HG02678 (cell line): ENCODE measurements at regions not wholly inside any gene's neighbourhood (a gene's known extent, or its start where the extent isn't known, plus 50 kb on each side); places are given as distances from the start of the nearest gene placed in this dataset.
"Not testable (repeated sequence)": the region's sequence is repeated elsewhere in the genome, so short reads cannot be mapped to it uniquely, and the experiment has no call there.

Experiments
- ATAC-seq: cut with Tn5 transposase; IDR thresholded peaks from one replicate; pipeline ENCODE4 v1.9.1; 2021; ENCODE audit warnings: mild to moderate bottlenecking, moderate library complexity; ENCODE audit not compliant: unreplicated experiment

DNA sequence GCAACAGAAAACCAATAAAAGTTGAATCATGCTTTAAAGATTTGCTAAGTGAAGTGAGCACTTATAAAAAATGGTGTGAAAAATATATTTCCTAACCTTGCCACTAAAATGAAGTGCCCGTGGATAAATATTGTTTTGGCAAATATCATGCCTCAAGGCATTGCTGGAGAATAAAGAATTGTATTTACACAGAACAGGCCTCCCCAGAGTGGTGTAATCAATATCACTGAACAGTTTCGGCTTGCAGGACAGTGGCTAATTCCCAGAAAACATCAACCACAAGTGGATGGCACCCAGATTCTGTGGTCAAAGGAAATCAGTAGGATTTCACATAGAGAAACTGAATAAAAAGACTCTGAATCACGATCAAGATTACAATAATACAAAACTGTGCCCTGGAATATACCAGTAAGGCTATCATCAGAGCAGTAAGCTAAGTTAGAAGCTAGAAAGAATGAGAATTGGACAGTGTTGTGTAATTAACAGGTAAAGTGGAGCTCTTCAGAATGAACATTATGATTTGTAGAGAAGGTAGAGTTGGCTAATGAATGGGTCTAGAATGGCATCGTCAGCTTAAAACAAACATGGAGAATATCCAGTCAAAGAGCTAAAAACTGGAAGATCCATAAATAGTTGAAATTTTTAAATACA, 1026.9 kb upstream of the ADGRB3 start:
- no peak for ATAC-seq

DNA sequence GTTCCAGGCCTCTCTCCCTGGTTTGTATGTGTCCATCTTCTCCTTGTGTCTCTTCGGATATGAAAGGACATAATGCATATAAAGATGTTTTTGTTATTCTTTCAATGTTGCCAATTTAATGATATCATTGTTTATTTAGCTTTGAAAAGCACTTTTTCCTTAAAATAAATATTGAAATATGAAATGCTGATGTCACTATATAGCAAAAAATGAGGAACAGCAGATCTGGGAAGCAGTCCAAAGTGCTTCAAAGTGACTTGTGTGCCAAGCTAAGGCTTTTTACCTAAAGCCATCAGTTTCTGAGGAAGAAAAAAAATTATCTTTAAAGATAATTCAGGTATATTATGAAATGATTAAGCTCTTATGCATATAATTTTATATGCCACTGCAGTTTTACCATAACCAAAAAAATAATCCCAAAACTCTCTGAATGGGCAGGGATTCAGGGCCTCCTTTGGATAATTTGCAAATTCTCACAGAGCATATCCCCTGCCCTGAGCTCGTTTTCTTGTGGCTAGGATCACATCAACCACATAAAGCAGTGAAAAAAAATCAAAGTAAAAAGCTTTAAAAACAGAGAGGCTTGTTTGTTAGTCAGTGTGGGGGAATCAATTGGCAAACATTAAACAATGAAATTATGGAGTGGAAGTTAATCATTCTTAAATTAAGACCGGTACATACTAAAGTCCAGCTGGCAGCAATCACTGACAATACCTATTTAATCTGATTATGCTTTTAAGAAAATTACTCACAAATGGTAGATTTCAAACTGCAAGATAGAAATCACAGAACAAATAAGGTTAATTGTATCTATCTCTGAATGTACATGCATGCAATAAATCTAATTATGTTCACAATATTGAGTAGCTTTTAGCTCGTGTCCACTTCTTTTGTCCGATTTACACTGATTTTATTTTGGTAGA, 1027.9 kb upstream of the ADGRB3 start:
- ATAC-seq = no peak

- ATAC-seq = no peak
These were observed 1040.7 kb upstream of the ADGRB3 start for GRCh38 chr6:67594366-67594765.

DNA sequence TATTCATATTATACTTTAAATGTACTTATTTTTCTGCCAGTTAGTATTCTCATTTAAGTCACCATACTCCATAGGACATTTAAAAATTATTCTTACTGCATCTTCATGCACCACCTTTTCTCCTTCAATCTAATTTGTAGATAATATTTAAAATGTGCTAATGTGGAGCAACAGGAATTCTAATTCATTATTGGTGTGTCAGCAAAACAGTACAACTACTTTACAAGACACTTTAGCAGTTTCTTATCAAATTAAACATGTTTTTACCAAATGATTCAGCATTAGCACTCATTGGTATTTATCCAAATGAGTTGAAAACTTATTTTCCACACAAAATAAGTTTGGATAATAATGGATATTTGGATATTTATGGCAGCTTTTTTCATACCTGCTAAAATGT, 1041.8 kb upstream of the ADGRB3 start:
- ATAC-seq = no peak

DNA sequence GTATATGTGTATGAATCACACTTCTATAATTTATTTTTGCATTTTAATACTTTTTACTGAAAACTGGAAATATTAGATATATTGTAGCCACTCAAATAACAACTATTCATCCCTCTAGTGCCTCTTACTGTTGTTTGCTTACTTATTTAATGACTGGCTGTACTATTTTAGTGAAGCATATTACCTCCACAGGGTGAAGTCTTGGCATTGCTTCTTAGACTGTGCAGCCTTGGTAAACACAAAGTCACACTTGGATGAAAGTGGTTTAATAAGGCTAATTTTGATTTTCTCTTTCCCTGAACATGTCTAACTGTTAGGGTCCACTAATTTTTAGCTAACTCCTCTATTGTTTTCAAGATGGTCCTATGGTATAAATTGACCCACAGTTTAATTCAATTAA, 1043.2 kb upstream of the ADGRB3 start:
- no peak for ATAC-seq

DNA sequence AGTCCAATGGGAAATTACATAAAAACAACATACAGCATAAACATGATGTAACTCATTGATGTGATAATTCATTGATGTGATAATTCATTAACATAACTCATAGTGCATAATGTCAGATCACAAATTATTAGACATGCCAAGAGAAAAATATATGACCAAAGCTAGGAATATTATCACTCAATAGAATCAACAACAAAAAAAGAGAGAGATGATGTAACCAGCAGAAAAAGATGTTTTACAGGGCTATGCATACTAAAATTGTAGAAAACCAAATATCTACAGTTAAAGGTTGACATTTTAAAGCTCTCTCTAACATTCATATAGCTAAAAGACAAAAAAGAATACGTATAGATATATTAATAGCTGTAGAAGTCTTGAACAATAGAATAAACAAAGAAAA, 1067.2 kb upstream of the ADGRB3 start:
- no peak for ATAC-seq

- ATAC-seq = no peak
These were observed 1071.4 kb upstream of the ADGRB3 start for GRCh38 chr6:67563671-67564070.

- no peak for ATAC-seq
These were observed 1075.0 kb upstream of the ADGRB3 start for GRCh38 chr6:67560068-67560467.

DNA sequence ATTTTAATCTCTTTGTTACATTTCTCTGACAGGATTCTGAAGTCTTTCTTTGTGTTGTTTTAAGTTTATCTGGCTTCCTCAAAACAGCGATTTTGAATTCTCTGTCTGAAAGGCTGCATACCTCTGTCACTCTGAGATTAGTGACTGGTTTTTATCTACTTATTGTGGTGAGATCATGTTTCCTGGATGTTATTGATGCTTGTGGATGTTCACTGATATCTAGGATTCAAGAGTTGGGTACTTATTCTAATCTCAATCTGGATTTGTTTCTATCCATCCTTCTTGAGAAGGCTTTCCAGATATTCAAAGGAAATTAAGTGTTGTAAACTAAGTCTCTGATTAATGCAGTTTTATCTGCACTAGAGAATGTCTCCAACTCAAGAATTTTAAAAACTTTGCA, 1076.1 kb upstream of the ADGRB3 start:
- ATAC-seq = no peak

DNA sequence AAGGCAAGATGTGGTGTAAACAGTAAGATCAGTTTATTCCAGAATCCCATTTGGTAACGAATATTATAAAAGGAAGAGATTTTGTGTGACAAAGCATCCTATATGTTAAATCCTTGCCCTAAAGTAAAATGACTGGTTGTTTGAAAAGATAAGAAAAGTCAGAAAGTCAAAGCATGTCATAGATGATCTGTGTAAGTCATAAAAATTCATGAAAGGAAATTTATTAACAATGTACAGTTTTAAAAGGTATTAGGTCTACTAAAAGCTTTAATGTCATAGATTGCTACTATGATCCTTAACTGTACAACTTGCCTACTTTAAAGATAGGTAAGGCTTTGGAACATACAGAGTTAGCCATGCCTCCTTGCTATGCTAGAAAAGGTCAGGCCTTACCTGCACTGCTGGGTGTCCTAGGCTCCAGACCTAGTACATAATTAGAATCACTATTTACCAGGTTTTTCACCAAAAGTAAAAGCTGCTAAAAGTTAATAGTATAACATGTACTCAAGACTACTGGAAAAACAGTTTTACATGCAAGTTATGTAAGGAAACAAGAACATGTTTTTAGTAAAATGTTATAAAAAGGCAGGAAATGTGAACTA, 1090.1 kb upstream of the ADGRB3 start:
- ATAC-seq = no peak

DNA sequence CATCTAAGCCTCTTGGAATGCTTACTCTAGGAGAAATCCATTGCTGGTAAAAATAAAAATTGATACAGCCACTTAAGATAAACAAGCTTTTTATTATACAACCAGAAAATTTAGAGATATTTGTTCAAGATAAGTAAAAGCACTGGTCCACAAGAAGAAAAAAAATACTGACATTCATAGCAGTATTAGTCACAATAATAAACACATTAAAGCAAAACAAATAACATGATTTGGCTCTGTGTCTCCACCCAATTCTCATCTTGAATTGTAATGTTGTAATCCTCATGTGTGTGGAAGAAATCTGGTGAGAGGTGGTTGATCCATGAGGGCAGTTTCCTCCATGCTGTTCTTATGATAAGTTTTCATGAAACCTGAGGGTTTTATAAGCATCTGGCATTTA, 1093.5 kb upstream of the ADGRB3 start:
- no peak for ATAC-seq

GRCh38 chr6:67538032-67538431, 1097.0 kb upstream of the ADGRB3 start:
- ATAC-seq = no peak

DNA sequence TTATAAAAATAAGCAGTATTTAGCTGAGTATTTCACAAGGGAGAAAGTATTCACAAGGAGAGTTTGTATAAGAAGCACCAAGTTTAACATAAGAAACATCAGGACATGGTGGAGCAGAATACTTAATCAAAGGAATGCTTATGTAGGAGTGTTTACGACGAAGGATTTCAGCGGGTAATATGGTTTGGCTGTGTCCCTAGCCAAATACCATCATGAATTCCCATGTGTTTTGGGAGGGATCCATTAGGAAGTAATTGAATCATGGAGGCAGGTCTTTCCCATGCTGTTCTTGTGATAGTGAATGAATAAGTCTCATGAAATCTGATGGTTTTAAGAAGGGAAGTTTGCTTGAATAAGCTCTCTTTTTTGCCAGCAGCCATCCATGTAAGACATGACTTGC, 1099.1 kb upstream of the ADGRB3 start:
- ATAC-seq = no peak

DNA sequence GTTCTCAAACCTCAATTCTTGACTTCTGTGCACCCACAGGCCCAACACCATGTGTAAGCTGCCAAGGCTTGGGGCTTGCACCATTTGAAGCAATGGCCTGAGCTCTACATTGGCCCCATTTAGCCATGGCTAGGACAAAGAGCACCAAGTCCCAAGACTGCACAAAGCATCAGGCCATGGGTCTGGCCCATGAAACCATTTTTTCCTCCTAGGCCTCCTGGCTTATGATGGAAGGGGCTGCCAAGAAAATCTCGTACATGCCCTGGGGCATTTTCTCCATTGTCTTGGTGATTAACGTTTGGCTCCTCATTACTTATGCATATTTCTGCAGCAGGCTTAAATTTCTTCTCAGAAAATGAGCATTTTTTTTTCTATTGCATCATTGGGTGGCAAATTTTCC, 1128.7 kb upstream of the ADGRB3 start:
- no peak for ATAC-seq

DNA sequence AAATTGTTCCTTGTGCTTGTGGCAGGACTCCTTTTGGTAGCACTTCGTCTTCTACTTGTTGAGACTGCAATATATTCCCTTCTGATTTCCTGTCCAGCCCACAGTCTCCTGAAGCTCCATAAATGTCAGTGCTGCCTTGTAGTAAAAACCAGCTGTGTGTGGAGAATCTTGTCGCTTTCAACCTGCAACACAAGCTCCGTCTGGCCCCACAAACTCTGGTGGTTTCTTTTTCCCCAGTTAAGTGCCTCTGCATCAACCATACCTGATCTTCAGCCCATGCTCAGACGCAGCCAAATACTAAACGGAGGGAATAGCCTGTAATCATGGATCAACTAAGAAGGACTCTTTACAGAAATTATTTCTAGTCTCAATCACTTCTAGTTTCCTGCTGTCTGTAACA, 1133.3 kb upstream of the ADGRB3 start:
- no peak for ATAC-seq

DNA sequence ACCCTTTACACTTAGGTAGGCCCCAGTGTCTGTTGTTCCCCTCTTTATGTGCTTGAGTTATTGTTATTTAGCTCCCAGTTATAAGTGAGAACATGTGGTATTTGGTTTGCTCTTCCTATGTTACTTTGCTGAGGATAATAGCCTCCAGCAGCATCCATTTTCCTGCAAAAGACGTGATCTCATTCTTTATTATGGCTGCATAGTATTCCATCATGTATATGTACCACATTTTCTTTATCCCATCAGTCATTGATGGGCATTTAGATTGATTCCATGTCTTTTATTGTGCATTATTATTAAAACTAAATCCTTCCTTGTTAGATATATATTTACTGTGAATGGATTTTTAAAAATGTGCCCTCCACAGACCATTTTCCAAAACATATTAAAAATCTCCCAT, 1137.3 kb upstream of the ADGRB3 start:
- no peak for ATAC-seq

- ATAC-seq = no peak
These were observed 1138.9 kb upstream of the ADGRB3 start for GRCh38 chr6:67496191-67496590.

DNA sequence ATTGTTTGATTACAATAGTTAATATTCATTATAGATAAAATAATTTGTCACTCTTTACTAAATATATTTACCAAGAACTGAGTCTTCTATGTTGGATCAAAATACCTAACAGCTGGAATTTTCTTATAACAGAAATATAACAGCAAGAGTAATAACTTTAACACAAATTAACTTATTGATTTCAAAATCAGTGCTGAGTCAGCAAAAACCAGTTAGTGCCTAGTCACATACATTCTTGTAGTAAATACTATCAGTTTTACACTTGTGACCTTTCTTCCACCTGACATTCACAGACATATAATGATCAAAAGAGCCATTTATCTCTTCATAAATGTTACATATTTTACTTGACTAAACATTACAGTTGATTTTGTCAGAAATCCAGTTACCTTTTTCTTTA, 1141.4 kb upstream of the ADGRB3 start:
- ATAC-seq = no peak

DNA sequence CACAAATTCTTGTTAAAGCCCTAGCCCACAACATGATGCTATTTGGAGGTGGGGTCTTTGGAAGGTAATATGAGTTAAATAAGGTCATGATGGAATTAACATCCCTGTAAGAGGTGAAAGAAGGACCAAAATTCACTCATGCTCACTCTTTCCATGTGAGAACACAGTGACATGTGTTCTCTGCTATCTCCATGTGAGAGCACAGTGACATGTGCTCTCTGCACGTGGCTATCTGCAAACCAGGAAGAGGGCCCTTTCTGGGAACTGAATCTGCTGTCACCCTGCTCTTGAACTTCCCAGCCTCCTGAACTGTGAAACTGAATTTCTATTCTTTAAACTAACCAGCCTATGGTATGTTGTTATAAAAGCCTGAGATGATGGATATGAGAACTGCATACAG, 1159.4 kb upstream of the ADGRB3 start:
- no peak for ATAC-seq

- ATAC-seq = no peak
These were observed 1167.7 kb upstream of the ADGRB3 start for GRCh38 chr6:67467341-67467740.

DNA sequence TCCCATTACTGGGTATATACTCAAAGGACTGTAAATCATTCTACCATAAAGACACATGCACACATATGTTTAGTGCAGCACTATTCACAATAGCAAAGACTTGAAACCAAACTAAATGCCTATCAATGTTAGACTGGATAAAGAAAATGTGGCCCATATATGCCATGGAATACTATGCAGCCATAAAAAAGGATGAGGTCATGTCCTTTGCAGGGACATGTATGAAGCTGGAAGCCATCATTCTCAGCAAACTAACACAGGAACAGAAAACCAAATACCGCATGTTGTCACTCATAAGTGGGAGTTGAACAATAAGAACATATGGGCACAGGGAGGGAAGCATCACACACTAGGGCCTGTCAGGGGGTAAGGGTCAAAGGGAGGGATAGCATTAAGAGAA, 1172.4 kb upstream of the ADGRB3 start:
- ATAC-seq = not testable (repeated sequence)

DNA sequence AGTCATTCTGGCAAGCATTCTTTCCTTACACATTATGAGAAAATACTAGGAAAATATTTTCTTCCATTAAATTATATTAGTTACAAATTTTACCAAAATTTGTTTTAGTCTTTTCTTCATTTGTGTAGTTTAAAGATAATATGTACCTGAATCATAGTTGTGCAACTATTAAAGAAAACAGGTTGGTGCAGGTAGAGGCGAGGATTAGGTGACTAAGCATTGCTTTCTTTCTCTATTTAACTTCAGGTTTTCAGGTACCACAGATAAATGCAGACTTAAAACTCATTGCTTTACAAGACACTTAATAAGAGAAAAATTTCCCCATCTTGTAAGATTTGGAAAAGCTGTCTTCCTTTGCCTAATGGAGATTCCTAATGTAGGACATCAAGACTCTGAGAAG, 1175.5 kb upstream of the ADGRB3 start:
- ATAC-seq = no peak
